H1 (cell line): ENCODE measurements at regions not wholly inside any gene's neighbourhood (a gene's known extent, or its start where the extent isn't known, plus 50 kb on each side); places are given as distances from the start of the nearest gene placed in this dataset.

Experiments
- BCL11A ChIP-seq, 2 experiments: IDR thresholded peaks; one replicate each; pipeline ENCODE4 v1.6.1; 2011; ENCODE audit warnings: low read depth in 2 of 2, low read length in 2 of 2, mild to moderate bottlenecking in 2 of 2
- CBX8 ChIP-seq: fragments of 300-800, 300-1000 bp; sonication (generic); IDR thresholded peaks from 2 replicates; pipeline ENCODE4 v1.7.1; 2016; ENCODE audit warnings: low read depth, low read length, borderline replicate concordance
- FOSL1 ChIP-seq: IDR thresholded peaks from 2 replicates; pipeline ENCODE4 v1.6.1; 2011; ENCODE audit warnings: mild to moderate bottlenecking, low read depth, low read length, moderate library complexity; ENCODE audit not compliant: insufficient read depth
- GABPA ChIP-seq: IDR thresholded peaks from 2 replicates; pipeline ENCODE4 v1.6.1; 2011; ENCODE audit warnings: mild to moderate bottlenecking, low read length, moderate library complexity, borderline replicate concordance; ENCODE audit not compliant: insufficient read depth
- RFX5 ChIP-seq: IDR thresholded peaks from 2 replicates; pipeline ENCODE4 v1.6.1; 2011; ENCODE audit warnings: low read depth, low read length, improper control_type of control experiment, borderline replicate concordance
- RXRA ChIP-seq: IDR thresholded peaks from 2 replicates; pipeline ENCODE4 v1.6.1; 2011; ENCODE audit warnings: low read depth, mild to moderate bottlenecking, low read length, moderate library complexity; ENCODE audit not compliant: insufficient read depth
- TF ChIP-seq, protein P1 (sequence below): IDR thresholded peaks from 2 replicates; pipeline ENCODE4 v1.6.1; 2011; ENCODE audit warnings: low read length, improper control_type of control experiment

GRCh38 chr18:70961939-70962338, 673.1 kb downstream of the SOCS6 start (continued):
- TF ChIP-seq, protein P1, sequence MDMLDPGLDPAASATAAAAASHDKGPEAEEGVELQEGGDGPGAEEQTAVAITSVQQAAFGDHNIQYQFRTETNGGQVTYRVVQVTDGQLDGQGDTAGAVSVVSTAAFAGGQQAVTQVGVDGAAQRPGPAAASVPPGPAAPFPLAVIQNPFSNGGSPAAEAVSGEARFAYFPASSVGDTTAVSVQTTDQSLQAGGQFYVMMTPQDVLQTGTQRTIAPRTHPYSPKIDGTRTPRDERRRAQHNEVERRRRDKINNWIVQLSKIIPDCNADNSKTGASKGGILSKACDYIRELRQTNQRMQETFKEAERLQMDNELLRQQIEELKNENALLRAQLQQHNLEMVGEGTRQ = no peak
- TF ChIP-seq RXRA = no peak
- TF ChIP-seq CBX8 = no peak
- TF ChIP-seq RFX5 = no peak
- TF ChIP-seq BCL11A (IDR thresholded peaks at IDR 0.05; ENCODE audit: low read depth in 2 of 2, low read length in 2 of 2) = no peak
- TF ChIP-seq GABPA = no peak
- TF ChIP-seq FOSL1 = no peak
